HT-29 (cell line): ENCODE measurements at regions not wholly inside any gene's neighbourhood (a gene's known extent, or its start where the extent isn't known, plus 50 kb on each side); places are given as distances from the start of the nearest gene placed in this dataset.

ENCODE experiments used
- DNase-seq: peaks from one replicate; pipeline ENCODE4 v3.0.0-alpha.2; 2015; ENCODE audit warnings: low spot score

- no peak for DNase-seq
Measured at GRCh38 chr5:74321326-74321725, 319.2 kb downstream of the ENC1 start.

- DNase-seq: no peak
Measured at GRCh38 chr5:74320526-74320925, 320.0 kb downstream of the ENC1 start.

GRCh38 chr5:74319076-74319475 is 321.5 kb downstream of the ENC1 start:
- DNase-seq: no peak

DNA sequence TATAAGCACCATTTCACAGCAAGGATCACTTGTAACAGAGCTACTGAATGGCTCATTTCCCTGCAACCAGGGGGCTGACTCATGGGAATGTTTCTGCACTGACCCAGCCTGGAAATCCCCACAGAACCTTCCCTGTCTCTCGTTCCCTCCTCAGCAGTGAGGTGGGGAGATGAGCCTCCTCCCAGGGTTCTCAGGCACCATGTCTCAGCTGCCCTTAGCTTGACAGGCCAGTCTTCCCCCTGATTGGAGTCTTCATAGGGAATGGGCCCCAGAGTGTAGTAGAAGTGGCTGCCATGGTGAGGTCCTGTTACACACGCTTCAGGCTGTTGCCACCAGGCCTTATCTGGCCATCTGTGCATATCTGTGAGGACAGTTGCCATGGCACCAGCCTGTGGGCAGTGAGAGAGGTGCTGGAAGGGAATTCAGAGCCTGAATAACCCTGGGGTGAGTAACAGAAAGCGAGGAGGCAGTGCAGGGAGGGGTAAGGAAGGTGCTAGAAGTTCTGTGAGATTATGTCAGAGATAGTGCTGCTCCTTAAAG is 324.4 kb downstream of the ENC1 start:
- DNase-seq: peak; percentile 96

- DNase-seq: peak; percentile 72
Measured at GRCh38 chr5:74314906-74315305, 325.6 kb downstream of the ENC1 start.

DNA sequence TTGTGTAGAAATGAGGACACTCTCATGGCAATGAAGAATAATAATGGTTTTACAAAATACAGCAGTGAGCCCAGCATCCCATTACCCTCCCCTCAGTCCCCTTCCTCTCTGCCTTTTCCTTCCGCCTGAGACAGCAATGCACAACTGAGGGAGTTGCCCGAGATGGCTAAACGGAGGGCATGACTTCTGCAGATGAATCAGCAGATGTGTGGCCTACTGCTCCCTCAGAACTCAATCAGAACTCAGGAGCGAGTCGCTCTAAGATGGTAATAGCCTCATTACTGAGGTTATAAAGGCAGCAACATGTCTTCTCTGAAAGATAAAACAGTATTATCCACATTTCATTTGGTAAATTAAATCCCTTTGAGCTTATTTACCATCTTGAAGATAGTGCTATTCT is 326.6 kb downstream of the ENC1 start:
- no peak for DNase-seq

GRCh38 chr5:74312746-74313145 is 327.8 kb downstream of the ENC1 start:
- DNase-seq: no peak

- DNase-seq: no peak
Measured at GRCh38 chr5:74311961-74312360, 328.6 kb downstream of the ENC1 start.

DNA sequence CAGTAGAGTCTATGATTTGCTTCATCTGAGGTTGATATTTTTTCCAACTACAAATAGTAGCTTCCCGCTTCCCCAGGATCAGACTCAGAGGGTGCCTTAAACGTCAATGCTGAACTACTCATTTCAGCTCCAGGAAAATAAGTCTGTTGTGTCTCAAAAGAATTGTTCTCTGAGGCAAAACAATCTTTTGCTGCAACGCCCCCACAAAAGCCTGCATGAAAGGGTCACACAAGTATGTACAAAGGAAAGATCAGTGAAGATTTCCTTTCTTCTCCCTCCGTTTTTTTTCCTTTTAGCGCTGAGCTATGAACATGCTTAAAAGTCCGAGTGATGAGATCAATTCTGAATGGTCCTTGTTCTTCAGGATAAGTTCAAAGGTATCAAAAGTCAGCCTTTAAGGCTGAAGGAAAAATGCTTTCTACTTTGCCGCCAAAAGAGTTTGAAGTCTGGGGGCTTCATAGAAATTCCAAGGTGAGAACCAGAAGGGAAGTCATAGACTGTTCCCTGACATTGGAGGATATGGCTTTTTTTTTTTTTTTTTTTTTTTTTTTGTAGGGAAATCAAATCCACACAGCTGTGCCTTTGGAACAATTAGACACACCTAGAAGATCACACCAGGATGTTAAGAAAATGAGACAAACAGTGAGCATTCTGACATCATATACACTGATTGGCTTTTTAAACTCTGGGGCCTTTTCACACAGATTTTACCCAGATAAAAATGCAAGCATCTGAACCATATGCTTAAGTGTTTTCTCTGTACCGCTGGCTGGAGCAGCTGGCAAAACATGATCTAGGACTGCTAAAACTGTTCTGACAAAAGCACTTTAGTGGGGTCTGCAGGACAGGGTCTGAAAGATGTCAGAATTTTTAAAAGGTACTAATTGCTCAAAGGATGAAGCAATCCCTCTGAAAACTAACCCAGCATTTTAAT is 329.3 kb downstream of the ENC1 start:
- no peak for DNase-seq

DNA sequence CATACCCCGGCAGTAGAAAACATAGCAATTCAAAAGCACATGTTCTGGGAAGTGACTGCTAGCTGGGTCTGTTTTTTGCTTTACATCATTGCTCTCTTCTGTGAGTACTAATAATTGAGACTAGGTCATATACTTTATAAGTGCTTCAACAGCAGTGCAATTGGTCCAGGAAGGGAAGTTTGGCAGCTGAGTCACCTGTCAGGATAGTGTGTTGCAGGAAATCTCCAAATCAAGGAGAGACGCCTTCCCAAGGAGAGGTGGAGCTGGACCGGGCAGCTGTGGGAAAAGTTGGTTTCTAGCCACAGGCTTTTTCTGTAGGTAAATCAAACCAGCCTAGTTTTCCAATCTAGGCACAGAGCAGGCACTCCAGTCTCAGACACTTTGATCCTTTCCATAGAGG is 330.1 kb downstream of the ENC1 start:
- peak; percentile 55 for DNase-seq

GRCh38 chr5:74309050-74309449 is 331.5 kb downstream of the ENC1 start:
- no peak for DNase-seq

- DNase-seq: no peak
Measured at GRCh38 chr5:74306845-74307244, 333.7 kb downstream of the ENC1 start.

DNA sequence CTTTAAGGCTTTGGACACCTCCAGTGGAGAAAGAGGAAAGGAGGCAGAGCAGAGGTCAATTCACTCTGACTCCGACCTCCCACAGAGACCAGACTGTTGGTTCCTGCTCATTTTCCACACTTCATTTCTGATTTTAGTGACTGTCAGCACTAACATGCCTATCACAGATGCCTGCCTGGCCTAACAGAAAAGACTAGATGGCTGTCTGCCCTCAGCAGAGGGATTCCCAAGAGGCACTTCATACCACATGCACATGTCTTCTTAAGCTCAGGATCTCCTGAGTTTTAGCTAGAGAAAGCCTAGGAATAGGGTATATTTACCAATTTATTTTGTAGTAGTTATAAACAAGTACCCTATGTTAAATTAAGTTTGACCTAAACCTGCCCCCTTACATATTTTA is 336.0 kb downstream of the ENC1 start:
- DNase-seq: no peak

DNA sequence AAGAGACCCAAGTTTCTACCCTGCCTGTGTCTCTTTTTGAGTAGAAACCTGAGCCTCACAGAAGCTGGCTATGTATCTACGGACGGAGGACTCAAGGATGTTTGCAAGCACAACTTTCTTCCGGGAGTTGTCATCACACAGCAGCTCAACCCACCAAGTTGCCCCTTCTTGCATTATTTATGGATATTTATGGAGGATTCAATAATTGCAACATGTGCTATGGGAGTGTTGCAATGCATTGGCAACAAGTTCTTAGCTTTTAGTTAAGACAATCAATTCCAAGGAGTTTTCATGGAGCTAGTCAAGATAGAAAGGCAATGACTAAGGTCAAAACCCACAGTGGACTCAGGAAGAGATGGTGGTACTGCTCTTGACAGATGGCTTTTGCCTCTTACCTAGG is 336.9 kb downstream of the ENC1 start:
- no peak for DNase-seq

GRCh38 chr5:74301576-74301975 is 339.0 kb downstream of the ENC1 start:
- no peak for DNase-seq

DNA sequence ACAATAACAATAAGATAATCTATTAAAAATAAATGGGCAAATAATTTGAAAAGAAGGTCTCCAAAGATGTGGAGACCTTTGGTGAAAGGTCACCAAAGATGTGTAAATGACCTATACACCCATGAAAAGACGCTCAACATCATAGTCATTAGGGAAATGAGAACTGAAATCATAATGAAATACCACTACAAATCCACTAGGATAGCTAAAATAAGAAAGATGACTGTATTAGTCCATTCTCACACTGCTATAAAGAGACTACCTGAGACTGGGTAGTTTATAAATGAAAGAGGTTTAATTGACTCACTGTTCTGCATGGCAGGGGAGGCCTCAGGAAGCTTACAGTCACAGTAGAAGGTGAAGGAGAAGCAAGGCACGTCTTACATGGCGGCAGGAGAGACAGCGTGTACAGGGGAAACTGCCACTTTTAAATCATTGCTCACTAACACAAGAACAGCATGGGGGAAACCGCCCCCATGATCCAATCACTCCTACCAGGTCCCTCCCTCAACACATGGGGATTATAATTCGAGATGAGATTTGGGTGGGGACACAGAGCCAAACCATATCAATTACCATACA is 339.6 kb downstream of the ENC1 start:
- DNase-seq: no peak

GRCh38 chr5:74299833-74300232 is 340.7 kb downstream of the ENC1 start:
- DNase-seq: no peak

DNA sequence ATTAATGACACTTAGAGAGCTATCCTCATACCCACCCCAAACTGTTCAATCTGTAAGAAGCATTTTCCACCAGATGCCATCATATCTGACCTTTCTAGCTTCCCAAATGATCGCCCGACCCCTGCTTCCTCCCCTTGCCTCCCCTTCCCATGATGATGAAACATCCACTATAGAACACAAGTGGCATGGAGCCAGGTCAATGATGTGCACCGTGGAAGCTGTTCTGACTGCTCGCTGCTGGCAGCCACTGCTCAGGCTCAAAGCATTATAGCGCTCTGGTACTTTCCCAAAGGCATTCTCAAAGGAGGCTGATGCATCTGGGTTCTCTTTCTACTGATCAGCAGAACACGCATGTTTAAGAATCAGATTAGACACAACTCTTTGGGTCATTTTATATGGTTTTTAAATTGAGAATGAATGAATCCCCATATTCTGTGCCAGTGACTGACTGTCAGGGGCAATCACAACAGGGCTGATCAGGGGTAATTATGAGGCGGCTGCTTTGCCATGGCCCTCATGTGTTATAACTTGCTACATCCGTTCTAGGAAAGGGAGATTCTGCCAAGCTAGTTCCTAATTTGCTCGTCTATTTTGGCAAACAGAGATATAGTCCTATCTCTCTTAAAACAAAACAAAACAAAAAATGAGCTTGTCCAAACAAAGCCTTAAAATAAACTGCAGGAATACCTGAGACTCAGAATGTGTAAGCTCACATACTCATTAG is 343.7 kb downstream of the ENC1 start:
- DNase-seq: no peak

DNA sequence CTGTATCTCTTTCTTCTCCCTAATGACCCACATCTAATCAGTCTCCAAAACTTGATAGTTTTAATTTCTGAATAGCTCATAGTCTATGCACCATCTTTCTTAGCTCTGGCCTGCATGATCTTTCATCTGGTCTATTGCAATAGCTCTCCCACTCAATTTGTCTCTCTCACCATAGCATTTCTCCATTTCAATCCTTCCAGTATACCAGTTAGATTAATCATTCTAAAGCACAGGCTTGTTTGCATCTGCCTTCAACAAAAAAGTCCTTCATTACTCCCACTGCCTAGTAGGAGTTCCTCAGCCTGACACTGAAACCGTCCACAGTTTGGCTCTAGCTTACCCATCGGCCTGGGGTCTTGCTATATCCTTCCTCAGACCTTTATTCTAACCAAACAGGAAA is 344.9 kb downstream of the ENC1 start:
- no peak for DNase-seq

DNA sequence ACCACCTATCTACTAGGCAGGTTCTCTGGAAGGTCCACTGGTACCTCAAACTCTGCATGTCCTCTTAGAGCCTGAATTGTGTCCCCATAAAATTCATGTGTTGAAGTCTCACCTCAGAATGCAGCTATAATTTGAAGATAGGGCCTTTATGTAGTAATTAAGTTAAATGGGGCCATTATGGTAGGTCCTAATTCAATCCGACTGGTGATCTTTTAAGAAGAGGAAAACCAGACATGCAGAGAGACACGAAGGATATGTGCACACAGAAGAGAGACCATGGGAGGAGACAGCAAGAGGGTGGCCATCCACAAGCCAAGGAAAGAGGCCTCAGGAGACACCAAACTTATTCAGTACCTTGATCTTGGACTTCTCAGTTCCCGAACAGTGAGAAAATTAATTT is 345.4 kb downstream of the ENC1 start:
- no peak for DNase-seq

- DNase-seq: no peak
Measured at GRCh38 chr5:74294231-74294705, 346.3 kb downstream of the ENC1 start.

DNA sequence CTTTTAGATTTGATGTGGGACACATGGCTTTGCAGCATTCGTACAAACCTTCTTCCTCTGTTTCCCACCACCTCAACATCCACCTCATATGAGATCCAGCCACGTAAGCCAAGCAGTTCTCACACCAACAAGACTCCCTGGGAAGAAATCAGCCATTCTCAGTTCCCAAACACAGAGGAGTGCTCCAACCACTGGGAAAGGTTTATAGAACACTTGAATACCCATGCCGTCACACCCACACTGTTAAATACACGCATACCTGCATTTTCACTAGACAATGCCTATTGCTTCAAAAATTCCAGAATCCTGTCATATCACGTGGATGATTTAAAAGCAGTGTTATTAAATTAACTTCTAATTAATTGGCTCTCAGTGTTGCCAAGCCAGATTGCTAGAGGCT is 347.3 kb downstream of the ENC1 start:
- no peak for DNase-seq
